H9 (cell line): ENCODE measurements at regions not wholly inside any gene's neighbourhood (a gene's known extent, or its start where the extent isn't known, plus 50 kb on each side); places are given as distances from the start of the nearest gene placed in this dataset.

Experiments used
- DNase-seq: peaks from one replicate; pipeline ENCODE4 v3.0.0-alpha.2; 2017
- H2AFZ ChIP-seq: one replicate; pipeline ENCODE4 v1.6.1; 2013; ENCODE audit warnings: mild to moderate bottlenecking, low read length, control low read depth, moderate library complexity
- H2AK5ac ChIP-seq: 2 replicates; pipeline ENCODE4 v1.6.1; 2013; ENCODE audit warnings: low read length, control low read depth, mixed read lengths; ENCODE audit not compliant: insufficient read length
- H2BK120ac ChIP-seq: one replicate; pipeline ENCODE4 v1.6.1; 2013; ENCODE audit warnings: low read depth, mild to moderate bottlenecking, low read length, control low read depth, inconsistent platforms; ENCODE audit not compliant: poor library complexity, severe bottlenecking
- H2BK12ac ChIP-seq: 2 replicates; pipeline ENCODE4 v1.6.1; 2013; ENCODE audit warnings: low read length, control low read depth, mixed read lengths, low read depth; ENCODE audit not compliant: insufficient read length
- H2BK15ac ChIP-seq: 2 replicates; pipeline ENCODE4 v1.6.1; 2013; ENCODE audit warnings: low read depth, low read length, control low read depth
- H2BK20ac ChIP-seq: one replicate; pipeline ENCODE4 v1.6.1; 2013; ENCODE audit warnings: low read depth, mild to moderate bottlenecking, low read length, control low read depth, inconsistent platforms; ENCODE audit not compliant: poor library complexity, severe bottlenecking
- H2BK5ac ChIP-seq: 2 replicates; pipeline ENCODE4 v1.6.1; 2013; ENCODE audit warnings: low read length, control low read depth, mixed read lengths; ENCODE audit not compliant: insufficient read length
- H3K14ac ChIP-seq: 2 replicates; pipeline ENCODE4 v1.6.1; 2013; ENCODE audit warnings: low read length, control low read depth; ENCODE audit not compliant: insufficient read depth
- H3K18ac ChIP-seq: 2 replicates; pipeline ENCODE4 v1.6.1; 2013; ENCODE audit warnings: low read depth, mild to moderate bottlenecking, mixed read lengths, low read length, control low read depth; ENCODE audit not compliant: insufficient read length
- H3K23ac ChIP-seq: 2 replicates; pipeline ENCODE4 v1.6.1; 2013; ENCODE audit warnings: low read length, control low read depth, mixed read lengths, low read depth; ENCODE audit not compliant: insufficient read length
- H3K23me2 ChIP-seq: 2 replicates; pipeline ENCODE4 v1.6.1; 2013; ENCODE audit warnings: low read depth, mild to moderate bottlenecking, mixed read lengths, low read length, control low read depth; ENCODE audit not compliant: insufficient read length, poor library complexity, severe bottlenecking
- H3K27ac ChIP-seq: 2 replicates; pipeline ENCODE4 v1.5.1; 2013; ENCODE audit warnings: low read length, control low read depth, mixed read lengths, low read depth; ENCODE audit not compliant: insufficient read length
- H3K27me3 ChIP-seq: 2 replicates; pipeline ENCODE4 v1.6.1; 2013; ENCODE audit warnings: low read length, control low read depth, inconsistent platforms; ENCODE audit not compliant: insufficient read depth
- H3K4ac ChIP-seq: 2 replicates; pipeline ENCODE4 v1.6.1; 2013; ENCODE audit warnings: low read depth, mild to moderate bottlenecking, control low read depth, inconsistent platforms, low read length, moderate library complexity
- H3K4me1 ChIP-seq: 2 replicates; pipeline ENCODE4 v1.6.1; 2013; ENCODE audit warnings: low read length, control low read depth, inconsistent platforms; ENCODE audit not compliant: insufficient read depth
- H3K4me2 ChIP-seq: 2 replicates; pipeline ENCODE4 v1.6.1; 2013; ENCODE audit warnings: low read length, control low read depth, mixed read lengths; ENCODE audit not compliant: insufficient read length, insufficient read depth
- H3K56ac ChIP-seq: 2 replicates; pipeline ENCODE4 v1.6.1; 2013; ENCODE audit warnings: low read depth, mild to moderate bottlenecking, mixed read lengths, low read length, control low read depth; ENCODE audit not compliant: insufficient read length
- H3K79me1 ChIP-seq: 2 replicates; pipeline ENCODE4 v1.6.1; 2013; ENCODE audit warnings: low read depth, mild to moderate bottlenecking, moderate library complexity, low read length, control low read depth, inconsistent platforms; ENCODE audit not compliant: insufficient read depth, poor library complexity, severe bottlenecking
- H3K79me2 ChIP-seq: 2 replicates; pipeline ENCODE4 v1.6.1; 2013; ENCODE audit warnings: low read length, control low read depth, inconsistent platforms; ENCODE audit not compliant: insufficient read depth
- H3K9ac ChIP-seq: 2 replicates; pipeline ENCODE4 v1.6.1; 2013; ENCODE audit warnings: low read length, control low read depth, mixed read lengths; ENCODE audit not compliant: insufficient read length; ENCODE audit errors: extremely low read depth
- H3K9me3 ChIP-seq: one replicate; pipeline ENCODE4 v1.6.1; 2013; ENCODE audit warnings: low read depth, low read length, inconsistent platforms; ENCODE audit not compliant: control insufficient read depth
- H3T11ph ChIP-seq: one replicate; pipeline ENCODE4 v1.6.1; 2013; ENCODE audit warnings: mild to moderate bottlenecking, low read length, control low read depth, inconsistent platforms
- H4K20me1 ChIP-seq: one replicate; pipeline ENCODE4 v1.6.1; 2013; ENCODE audit not compliant: control insufficient read depth, insufficient read length, insufficient read depth
- H4K5ac ChIP-seq: 2 replicates; pipeline ENCODE4 v1.6.1; 2013; ENCODE audit warnings: low read depth, mild to moderate bottlenecking, mixed read lengths, low read length, control low read depth; ENCODE audit not compliant: insufficient read length
- H4K8ac ChIP-seq: replicated peaks from 2 replicates; pipeline ENCODE4 v1.6.1; 2013; ENCODE audit warnings: low read length, control low read depth, mixed read lengths, low read depth; ENCODE audit not compliant: insufficient read length
- H4K91ac ChIP-seq: 2 replicates; pipeline ENCODE4 v1.6.1; 2013; ENCODE audit warnings: low read depth, mild to moderate bottlenecking, moderate library complexity, mixed read lengths, low read length, control low read depth; ENCODE audit not compliant: insufficient read length
- H3K27ac Mint-ChIP-seq, 3 experiments: 2 replicates in 2 of 3; 3 replicates in 1 of 3; pipeline ENCODE4 v1.8.0; 2020 to 2021; ENCODE audit warnings: mixed read lengths in 3 of 3, mild to moderate bottlenecking in 1 of 3, moderate library complexity in 1 of 3
- H3K27me3 Mint-ChIP-seq: 2 replicates; pipeline ENCODE4 v1.8.0; 2021; ENCODE audit warnings: low read depth, mild to moderate bottlenecking, moderate library complexity, mixed read lengths
- H3K36me3 Mint-ChIP-seq, 3 experiments: 2 replicates in 2 of 3; 3 replicates in 1 of 3; pipeline ENCODE4 v1.8.0; 2020 to 2021; ENCODE audit warnings: low read depth in 3 of 3, mixed read lengths in 3 of 3; ENCODE audit not compliant: insufficient read depth in 1 of 3
- H3K4me1 Mint-ChIP-seq, 2 experiments: 2 replicates each; pipeline ENCODE4 v1.8.0; 2020; ENCODE audit warnings: mixed read lengths in 2 of 2
- H3K4me3 Mint-ChIP-seq, 2 experiments: 2 replicates in 1 of 2; 3 replicates in 1 of 2; pipeline ENCODE4 v1.8.0; 2020 to 2021; ENCODE audit warnings: mild to moderate bottlenecking in 2 of 2, mixed read lengths in 2 of 2, moderate library complexity in 1 of 2
- H3K9me3 Mint-ChIP-seq, 2 experiments: 2 replicates in 1 of 2; 3 replicates in 1 of 2; pipeline ENCODE4 v1.8.0; 2020; ENCODE audit warnings: mild to moderate bottlenecking in 2 of 2, mixed read lengths in 2 of 2, moderate library complexity in 1 of 2
- CTCF ChIP-seq: fragments of 200-600 bp; sonication (generic); conservative IDR thresholded peaks from 3 replicates; pipeline ENCODE4 v1.8.0; 2021; ENCODE audit warnings: antibody characterized with exemption, mild to moderate bottlenecking
- WGBS: extraction: QIAGEN DNeasy Blood & Tissue Kit; methylation state at CpG from one replicate; pipeline ENCODE4 v1.1.7; 2013; ENCODE audit warnings: missing lambda C conversion rate, low lambda C conversion rate, mixed read lengths; ENCODE audit not compliant: insufficient read length; ENCODE audit errors: extremely low coverage; 5-methylcytosine and 5-hydroxymethylcytosine counted together

GRCh38 chr4:110962616-110963015 is 339.7 kb upstream of the PITX2 start:
- no peaks in the 10 kb centered on the region for H3K23me2 ChIP-seq
- H3K4me1 ChIP-seq = peaks cover 5% of the 10 kb centered on the region; the same call in 1 of the 2 replicates
- no peaks in the 10 kb centered on the region for H3K79me2 ChIP-seq
- no peak overlapping the region for H3K18ac ChIP-seq
- no peak for DNase-seq
- no peak overlapping the region for H2AFZ ChIP-seq
- H3K4me2 ChIP-seq = no peak overlapping the region
- Mint-ChIP-seq H3K9me3 (no peaks in the 10 kb centered on the region), H3K27me3 (no peaks in the 10 kb centered on the region; the same call in 1 of the 2 replicates), H3K4me3 (no peak overlapping the region), H3K27ac (no peak overlapping the region), H3K4me1 (peaks cover 7 to 9% of the 10 kb centered on the region in 2 experiments; a peak in 3 of 4 replicates), H3K36me3 (no peaks in the 10 kb centered on the region)
- no peak overlapping the region for H3K14ac ChIP-seq
- no peak overlapping the region for H2BK20ac ChIP-seq
- no peaks in the 10 kb centered on the region for H3K79me1 ChIP-seq
- H4K20me1 ChIP-seq = no peaks in the 10 kb centered on the region
- H2BK12ac ChIP-seq = no peak overlapping the region
- H3K23ac ChIP-seq = no peak overlapping the region
- no peak overlapping the region for H3T11ph ChIP-seq
- H3K56ac ChIP-seq = no peak overlapping the region
- H4K8ac ChIP-seq = no peak overlapping the region
- no peak overlapping the region for H2BK15ac ChIP-seq
- no peak overlapping the region for H4K5ac ChIP-seq
- H3K27me3 ChIP-seq = no peaks in the 10 kb centered on the region
- no peak overlapping the region for H3K27ac ChIP-seq
- no CpG with 5 or more reads among the region's 3 CpGs for WGBS
- no peak overlapping the region for H3K4ac ChIP-seq
- H3K9ac ChIP-seq = no peak overlapping the region
- H2BK120ac ChIP-seq = no peak overlapping the region
- no peak overlapping the region for H2BK5ac ChIP-seq
- no peak overlapping the region for H4K91ac ChIP-seq
- TF ChIP-seq CTCF = no peak
- H3K9me3 ChIP-seq = no peaks in the 10 kb centered on the region
- H2AK5ac ChIP-seq = no peak overlapping the region
